ENCODE measurements at regions not wholly inside any gene's neighbourhood (a gene's known extent, or its start where the extent isn't known, plus 50 kb on each side); places are given as distances from the start of the nearest gene placed in this dataset.
"Not testable (repeated sequence)": the region's sequence is repeated elsewhere in the genome, so short reads cannot be mapped to it uniquely, and the experiment has no call there.

- no peaks in the 10 kb centered on the region for H3K36me3 ChIP-seq (ENCODE audit: insufficient read depth, low read length)
- DNase-seq (ENCODE audit: low read depth, low spot score): no peak
- no peak overlapping the region for H3K4me3 ChIP-seq
- no peaks in the 10 kb centered on the region for H3K9me3 ChIP-seq (ENCODE audit: low read depth, low read length)
- no peak overlapping the region for H3K27ac ChIP-seq
- TF ChIP-seq EZH2 (IDR thresholded peaks at IDR 0.05): no peak
- TF ChIP-seq FOXP2 (optimal IDR thresholded peaks at IDR 0.05; ENCODE audit: control extremely low read depth, extremely low read length, insufficient read depth): no peak
- no peak for TF ChIP-seq POLR2AphosphoS5 (IDR thresholded peaks at IDR 0.05; ENCODE audit: borderline replicate concordance, low read depth, low read length)
- no peak overlapping the region for H3K9ac ChIP-seq (ENCODE audit: insufficient read length)
Measured at GRCh38 chr18:76610933-76611749, 116.1 kb upstream of the ZNF516 start.

- DNase-seq (ENCODE audit: low read depth, low spot score): no peak
- Histone ChIP-seq H3K27ac (no peak overlapping the region), H3K9ac (ENCODE audit: insufficient read length) (no peak overlapping the region), H3K9me3 (ENCODE audit: low read depth, low read length) (no peaks in the 10 kb centered on the region), H3K36me3 (ENCODE audit: insufficient read depth, low read length) (no peaks in the 10 kb centered on the region), H3K4me3 (no peak overlapping the region)
- TF ChIP-seq EZH2 (IDR thresholded peaks at IDR 0.05) (no peak), POLR2AphosphoS5 (IDR thresholded peaks at IDR 0.05; ENCODE audit: borderline replicate concordance, low read depth, low read length) (no peak), FOXP2 (optimal IDR thresholded peaks at IDR 0.05; ENCODE audit: control extremely low read depth, extremely low read length, insufficient read depth) (no peak)
Measured at GRCh38 chr18:76610012-76610411, 115.0 kb upstream of the ZNF516 start.

- Histone ChIP-seq H3K27ac (no peak overlapping the region), H3K9ac (ENCODE audit: insufficient read length) (no peak overlapping the region), H3K4me3 (no peak overlapping the region), H3K36me3 (ENCODE audit: insufficient read depth, low read length) (no peaks in the 10 kb centered on the region), H3K9me3 (ENCODE audit: low read depth, low read length) (no peaks in the 10 kb centered on the region)
- no peak for DNase-seq (ENCODE audit: low read depth, low spot score)
- TF ChIP-seq EZH2 (IDR thresholded peaks at IDR 0.05) (no peak), POLR2AphosphoS5 (IDR thresholded peaks at IDR 0.05; ENCODE audit: borderline replicate concordance, low read depth, low read length) (no peak), FOXP2 (optimal IDR thresholded peaks at IDR 0.05; ENCODE audit: control extremely low read depth, extremely low read length, insufficient read depth) (no peak)
Measured at GRCh38 chr18:76605341-76605929, 110.4 kb upstream of the ZNF516 start.

- H3K36me3 ChIP-seq (ENCODE audit: insufficient read depth, low read length): no peaks in the 10 kb centered on the region
- H3K9me3 ChIP-seq (ENCODE audit: low read depth, low read length): no peaks in the 10 kb centered on the region
- no peak overlapping the region for H3K4me3 ChIP-seq
- TF ChIP-seq POLR2AphosphoS5 (IDR thresholded peaks at IDR 0.05; ENCODE audit: borderline replicate concordance, low read depth, low read length): no peak
- no peak for TF ChIP-seq EZH2 (IDR thresholded peaks at IDR 0.05)
- no peak for TF ChIP-seq FOXP2 (optimal IDR thresholded peaks at IDR 0.05; ENCODE audit: control extremely low read depth, extremely low read length, insufficient read depth)
- H3K27ac ChIP-seq: no peak overlapping the region
- no peak overlapping the region for H3K9ac ChIP-seq (ENCODE audit: insufficient read length)
- no peak for DNase-seq (ENCODE audit: low read depth, low spot score)
Measured at GRCh38 chr18:76604935-76605240, 109.8 kb upstream of the ZNF516 start.

- Histone ChIP-seq H3K27ac (no peak overlapping the region), H3K36me3 (ENCODE audit: insufficient read depth, low read length) (no peaks in the 10 kb centered on the region), H3K9me3 (ENCODE audit: low read depth, low read length) (no peaks in the 10 kb centered on the region), H3K9ac (ENCODE audit: insufficient read length) (no peak overlapping the region), H3K4me3 (no peak overlapping the region)
- no peak for TF ChIP-seq POLR2AphosphoS5 (IDR thresholded peaks at IDR 0.05; ENCODE audit: borderline replicate concordance, low read depth, low read length)
- no peak for TF ChIP-seq FOXP2 (optimal IDR thresholded peaks at IDR 0.05; ENCODE audit: control extremely low read depth, extremely low read length, insufficient read depth)
- TF ChIP-seq EZH2 (IDR thresholded peaks at IDR 0.05): no peak
- no peak for DNase-seq (ENCODE audit: low read depth, low spot score)
Measured at GRCh38 chr18:76604108-76604934, 109.3 kb upstream of the ZNF516 start.

- H3K9ac ChIP-seq (ENCODE audit: insufficient read length): no peak overlapping the region
- no peaks in the 10 kb centered on the region for H3K36me3 ChIP-seq (ENCODE audit: insufficient read depth, low read length)
- DNase-seq (ENCODE audit: low read depth, low spot score): no peak
- no peaks in the 10 kb centered on the region for H3K9me3 ChIP-seq (ENCODE audit: low read depth, low read length)
- no peak overlapping the region for H3K4me3 ChIP-seq
- no peak overlapping the region for H3K27ac ChIP-seq
- TF ChIP-seq FOXP2 (optimal IDR thresholded peaks at IDR 0.05; ENCODE audit: control extremely low read depth, extremely low read length, insufficient read depth): no peak
- TF ChIP-seq POLR2AphosphoS5 (IDR thresholded peaks at IDR 0.05; ENCODE audit: borderline replicate concordance, low read depth, low read length): no peak
- TF ChIP-seq EZH2 (IDR thresholded peaks at IDR 0.05): no peak
Measured at GRCh38 chr18:76602191-76602590, 107.1 kb upstream of the ZNF516 start.

- H3K36me3 ChIP-seq (ENCODE audit: insufficient read depth, low read length); DNase-seq (ENCODE audit: low read depth, low spot score); H3K9me3 ChIP-seq (ENCODE audit: low read depth, low read length); H3K4me3 ChIP-seq; H3K27ac ChIP-seq; H3K9ac ChIP-seq (ENCODE audit: insufficient read length): not testable (repeated sequence)
Measured at GRCh38 chr18:76600076-76600475, 105.0 kb upstream of the ZNF516 start.

- Histone ChIP-seq H3K9ac (ENCODE audit: insufficient read length) (no peak overlapping the region), H3K27ac (no peak overlapping the region), H3K36me3 (ENCODE audit: insufficient read depth, low read length) (no peaks in the 10 kb centered on the region), H3K9me3 (ENCODE audit: low read depth, low read length) (no peaks in the 10 kb centered on the region), H3K4me3 (no peak overlapping the region)
- no peak for DNase-seq (ENCODE audit: low read depth, low spot score)
- no peak for TF ChIP-seq FOXP2 (optimal IDR thresholded peaks at IDR 0.05; ENCODE audit: control extremely low read depth, extremely low read length, insufficient read depth)
- TF ChIP-seq POLR2AphosphoS5 (IDR thresholded peaks at IDR 0.05; ENCODE audit: borderline replicate concordance, low read depth, low read length): no peak
- no peak for TF ChIP-seq EZH2 (IDR thresholded peaks at IDR 0.05)
Measured at GRCh38 chr18:76594966-76595365, 99.9 kb upstream of the ZNF516 start.

Measured in SK-N-MC (cell line).